GM21423 (cell line): ENCODE measurements at regions not wholly inside any gene's neighbourhood (a gene's known extent, or its start where the extent isn't known, plus 50 kb on each side); places are given as distances from the start of the nearest gene placed in this dataset.

Experiments
- ATAC-seq: cut with Tn5 transposase; IDR thresholded peaks from one replicate; pipeline ENCODE4 v1.9.1; 2021; ENCODE audit warnings: mild to moderate bottlenecking, moderate library complexity; ENCODE audit not compliant: unreplicated experiment

- ATAC-seq = no peak
Observed at GRCh38 chr15:47376190-47376589, 341.1 kb upstream of the SEMA6D start.

GRCh38 chr15:47377465-47377864 is 339.8 kb upstream of the SEMA6D start:
- ATAC-seq = no peak

GRCh38 chr15:47378527-47378926 is 338.8 kb upstream of the SEMA6D start:
- no peak for ATAC-seq

GRCh38 chr15:47383102-47383501 is 334.2 kb upstream of the SEMA6D start:
- ATAC-seq = no peak

GRCh38 chr15:47383801-47384200 is 333.5 kb upstream of the SEMA6D start:
- ATAC-seq = no peak

GRCh38 chr15:47384341-47384740 is 333.0 kb upstream of the SEMA6D start:
- ATAC-seq = no peak

GRCh38 chr15:47384776-47385175 is 332.5 kb upstream of the SEMA6D start:
- no peak for ATAC-seq

- ATAC-seq = no peak
Observed at GRCh38 chr15:47386459-47386858, 330.8 kb upstream of the SEMA6D start.

GRCh38 chr15:47388299-47388698 is 329.0 kb upstream of the SEMA6D start:
- no peak for ATAC-seq

GRCh38 chr15:47390208-47390765 is 327.0 kb upstream of the SEMA6D start:
- no peak for ATAC-seq

- ATAC-seq = no peak
Observed at GRCh38 chr15:47394286-47394809, 323.0 kb upstream of the SEMA6D start.

GRCh38 chr15:47395076-47395475 is 322.2 kb upstream of the SEMA6D start:
- no peak for ATAC-seq

- no peak for ATAC-seq
Observed at GRCh38 chr15:47397655-47398054, 319.6 kb upstream of the SEMA6D start.

- no peak for ATAC-seq
Observed at GRCh38 chr15:47398132-47398531, 319.2 kb upstream of the SEMA6D start.

- no peak for ATAC-seq
Observed at GRCh38 chr15:47398594-47398993, 318.7 kb upstream of the SEMA6D start.

GRCh38 chr15:47399100-47399499 is 318.2 kb upstream of the SEMA6D start:
- no peak for ATAC-seq

- no peak for ATAC-seq
Observed at GRCh38 chr15:47400603-47401002, 316.7 kb upstream of the SEMA6D start.

GRCh38 chr15:47401427-47401826 is 315.9 kb upstream of the SEMA6D start:
- ATAC-seq = no peak

- ATAC-seq = no peak
Observed at GRCh38 chr15:47402829-47403228, 314.5 kb upstream of the SEMA6D start.

GRCh38 chr15:47404877-47405276 is 312.4 kb upstream of the SEMA6D start:
- ATAC-seq = no peak

- no peak for ATAC-seq
Observed at GRCh38 chr15:47405365-47406162, 311.7 kb upstream of the SEMA6D start.

- no peak for ATAC-seq
Observed at GRCh38 chr15:47407692-47408091, 309.6 kb upstream of the SEMA6D start.
